Activated T-helper 17 cell treated with anti-CD3 and anti-CD28 coated beads, Interleukin-2, amount 50 U/mL, for 72 hours (primary cell): ENCODE measurements at regions not wholly inside any gene's neighbourhood (a gene's known extent, or its start where the extent isn't known, plus 50 kb on each side); places are given as distances from the start of the nearest gene placed in this dataset.

Source experiments
- ATAC-seq: fragments of 150-1000 bp; cut with Tn5 transposase; replicated peaks from 2 replicates; pipeline ENCODE4 v1.10.0; 2021; ENCODE audit warnings: mild to moderate bottlenecking, moderate library complexity
- H3K27ac Mint-ChIP-seq: one replicate; pipeline ENCODE4 v1.8.0; 2022; ENCODE audit warnings: mixed read lengths
- H3K27me3 Mint-ChIP-seq: one replicate; pipeline ENCODE4 v1.8.0; 2022; ENCODE audit warnings: mixed read lengths
- H3K36me3 Mint-ChIP-seq: one replicate; pipeline ENCODE4 v1.8.0; 2022; ENCODE audit warnings: low read depth, mild to moderate bottlenecking, mixed read lengths
- H3K4me1 Mint-ChIP-seq: one replicate; pipeline ENCODE4 v1.8.0; 2022; ENCODE audit warnings: mixed read lengths
- H3K4me3 Mint-ChIP-seq: one replicate; pipeline ENCODE4 v1.8.0; 2022; ENCODE audit warnings: mild to moderate bottlenecking, mixed read lengths
- H3K9me3 Mint-ChIP-seq: one replicate; pipeline ENCODE4 v1.8.0; 2022; ENCODE audit warnings: mixed read lengths

DNA sequence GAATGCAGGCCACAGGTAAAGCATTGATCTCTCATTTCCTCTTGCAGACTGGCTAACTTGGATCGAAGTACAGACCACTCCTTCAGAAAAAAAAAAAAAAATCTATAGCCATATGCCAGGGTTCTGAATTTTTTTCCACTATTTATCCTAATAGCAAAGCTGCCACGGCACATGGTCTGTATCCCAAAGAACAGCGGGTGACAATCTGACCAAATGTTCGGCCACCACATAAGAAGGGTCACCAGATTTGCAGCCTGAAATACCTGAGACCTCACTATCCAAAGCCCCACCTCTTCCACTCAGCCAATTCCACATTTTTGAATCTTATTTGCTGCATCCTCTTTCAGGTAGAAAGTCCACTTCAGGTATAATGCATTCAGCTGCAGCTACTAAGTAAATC, 55.6 kb upstream of the RGS7 start:
- Mint-ChIP-seq H3K4me3 (no peak overlapping the region), H3K27ac (no peak overlapping the region), H3K36me3 (no peaks in the 10 kb centered on the region), H3K4me1 (no peaks in the 10 kb centered on the region), H3K27me3 (peaks cover 23% of the 10 kb centered on the region), H3K9me3 (no peaks in the 10 kb centered on the region)
- no peak for ATAC-seq

DNA sequence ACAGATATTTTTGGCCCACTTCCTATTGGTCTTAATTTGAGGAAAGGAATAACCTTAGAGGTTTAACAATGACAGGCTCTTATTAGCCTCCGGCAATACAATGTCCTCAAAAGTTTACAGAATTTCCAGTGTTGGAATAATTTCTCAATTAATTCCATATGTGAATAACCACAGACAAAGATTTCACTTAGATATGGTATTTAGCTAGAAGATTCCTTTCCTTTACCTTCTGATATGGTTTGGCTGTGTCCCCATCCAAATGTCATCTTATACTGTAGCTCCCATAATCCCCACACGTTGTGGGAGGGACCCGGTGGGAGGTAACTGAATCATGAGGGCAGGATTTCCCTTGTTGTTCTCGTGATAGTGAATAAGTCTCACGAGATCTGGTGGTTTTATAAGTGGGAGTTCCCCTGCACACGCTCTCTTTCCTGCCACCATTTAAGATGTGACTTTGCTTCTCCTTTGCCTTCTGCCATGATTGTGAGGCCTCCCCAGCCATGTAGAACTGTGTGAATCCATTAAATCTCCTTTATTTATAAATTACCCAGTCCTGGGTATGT, 54.9 kb upstream of the RGS7 start:
- H3K4me1 Mint-ChIP-seq: no peaks in the 10 kb centered on the region
- no peak overlapping the region for H3K27ac Mint-ChIP-seq
- no peaks in the 10 kb centered on the region for H3K9me3 Mint-ChIP-seq
- ATAC-seq: no peak
- H3K36me3 Mint-ChIP-seq: no peaks in the 10 kb centered on the region
- H3K4me3 Mint-ChIP-seq: no peak overlapping the region
- peaks cover 19% of the 10 kb centered on the region for H3K27me3 Mint-ChIP-seq

- Mint-ChIP-seq H3K9me3 (no peaks in the 10 kb centered on the region), H3K27ac (no peak overlapping the region), H3K36me3 (no peaks in the 10 kb centered on the region), H3K4me3 (no peak overlapping the region), H3K27me3 (peaks cover 22% of the 10 kb centered on the region), H3K4me1 (no peaks in the 10 kb centered on the region)
- ATAC-seq: no peak
These were observed 54.2 kb upstream of the RGS7 start for GRCh38 chr1:241411056-241411775.

DNA sequence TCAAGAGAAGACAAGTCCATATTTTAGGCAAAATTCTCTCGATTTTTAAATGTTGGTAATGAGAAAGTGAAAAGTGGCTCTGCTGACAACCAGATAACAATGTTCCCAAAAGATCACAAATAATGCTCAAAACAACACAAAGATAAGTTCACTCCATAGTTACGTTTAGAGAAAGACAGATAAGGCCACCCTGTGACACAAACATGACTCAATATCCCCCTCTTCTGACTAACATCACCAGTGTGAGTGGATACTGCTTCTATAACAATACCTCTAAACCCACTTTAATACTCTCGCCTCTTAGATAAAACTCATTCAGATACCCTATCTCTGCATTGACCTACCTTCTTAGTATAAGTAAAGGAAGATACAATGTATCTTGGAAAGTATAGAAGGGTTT, 51.2 kb upstream of the RGS7 start:
- no peak for ATAC-seq
- no peaks in the 10 kb centered on the region for H3K36me3 Mint-ChIP-seq
- peaks cover 19% of the 10 kb centered on the region for H3K27me3 Mint-ChIP-seq

More for the DNA sequence above, 51.2 kb upstream of the RGS7 start:
- no peaks in the 10 kb centered on the region for H3K9me3 Mint-ChIP-seq
- H3K4me1 Mint-ChIP-seq: no peaks in the 10 kb centered on the region
- H3K4me3 Mint-ChIP-seq: no peak overlapping the region
- no peak overlapping the region for H3K27ac Mint-ChIP-seq
